ENCODE measurements at regions not wholly inside any gene's neighbourhood (a gene's known extent, or its start where the extent isn't known, plus 50 kb on each side); places are given as distances from the start of the nearest gene placed in this dataset.

DNA sequence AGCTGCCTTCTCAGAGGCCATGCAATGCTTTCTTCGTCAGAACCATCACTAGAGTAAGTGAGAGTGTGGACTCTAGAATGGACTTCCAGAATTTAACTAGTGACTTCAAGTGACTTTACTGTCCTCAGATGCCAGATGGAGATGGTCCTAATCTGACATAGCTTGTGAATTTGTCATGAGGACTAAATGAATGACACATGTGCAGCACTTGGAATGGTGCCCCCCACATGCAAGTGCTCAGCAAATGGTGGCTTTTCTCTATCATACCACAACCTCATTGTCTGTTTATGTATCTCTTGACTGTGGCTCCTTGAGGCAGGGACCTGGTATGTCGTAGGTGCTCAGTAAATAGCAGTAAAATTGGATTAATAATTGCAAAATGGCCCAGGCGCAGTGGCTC is 91.6 kb upstream of the STX18 start:
- TF ChIP-seq, protein P1, sequence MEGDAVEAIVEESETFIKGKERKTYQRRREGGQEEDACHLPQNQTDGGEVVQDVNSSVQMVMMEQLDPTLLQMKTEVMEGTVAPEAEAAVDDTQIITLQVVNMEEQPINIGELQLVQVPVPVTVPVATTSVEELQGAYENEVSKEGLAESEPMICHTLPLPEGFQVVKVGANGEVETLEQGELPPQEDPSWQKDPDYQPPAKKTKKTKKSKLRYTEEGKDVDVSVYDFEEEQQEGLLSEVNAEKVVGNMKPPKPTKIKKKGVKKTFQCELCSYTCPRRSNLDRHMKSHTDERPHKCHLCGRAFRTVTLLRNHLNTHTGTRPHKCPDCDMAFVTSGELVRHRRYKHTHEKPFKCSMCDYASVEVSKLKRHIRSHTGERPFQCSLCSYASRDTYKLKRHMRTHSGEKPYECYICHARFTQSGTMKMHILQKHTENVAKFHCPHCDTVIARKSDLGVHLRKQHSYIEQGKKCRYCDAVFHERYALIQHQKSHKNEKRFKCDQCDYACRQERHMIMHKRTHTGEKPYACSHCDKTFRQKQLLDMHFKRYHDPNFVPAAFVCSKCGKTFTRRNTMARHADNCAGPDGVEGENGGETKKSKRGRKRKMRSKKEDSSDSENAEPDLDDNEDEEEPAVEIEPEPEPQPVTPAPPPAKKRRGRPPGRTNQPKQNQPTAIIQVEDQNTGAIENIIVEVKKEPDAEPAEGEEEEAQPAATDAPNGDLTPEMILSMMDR (conservative IDR thresholded peaks at IDR 0.05; ENCODE audit: control insufficient read depth, insufficient read depth, low read depth, low read length), result no peak
- no peak overlapping the region for H3K4me3 ChIP-seq (ENCODE audit: control insufficient read depth, low read depth, low read length)
- DNase-seq (ENCODE audit: low read depth), result no peak

DNA sequence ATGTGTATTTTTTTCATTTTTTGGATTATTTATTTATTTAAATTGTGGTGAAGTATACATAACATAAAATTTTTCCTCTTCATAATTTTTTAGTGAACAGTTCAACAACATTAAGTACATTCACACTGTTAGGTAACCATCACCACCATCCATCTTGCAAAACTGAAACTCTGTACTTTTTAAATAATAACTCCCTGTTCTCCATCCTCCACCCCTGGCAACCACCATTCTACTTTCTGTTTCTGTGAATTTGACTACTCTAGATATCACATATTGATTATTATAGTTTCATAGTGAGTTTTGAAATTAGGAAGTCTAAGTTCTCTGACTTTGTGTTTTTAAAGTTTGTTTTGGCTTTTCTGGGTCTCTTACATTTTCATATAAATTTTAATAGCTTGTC is 89.3 kb upstream of the STX18 start:
- TF ChIP-seq, protein P1 (conservative IDR thresholded peaks at IDR 0.05; ENCODE audit: control insufficient read depth, insufficient read depth, low read depth, low read length), result no peak
- no peak for DNase-seq (ENCODE audit: low read depth)
- H3K4me3 ChIP-seq (ENCODE audit: control insufficient read depth, low read depth, low read length), result no peak overlapping the region

DNA sequence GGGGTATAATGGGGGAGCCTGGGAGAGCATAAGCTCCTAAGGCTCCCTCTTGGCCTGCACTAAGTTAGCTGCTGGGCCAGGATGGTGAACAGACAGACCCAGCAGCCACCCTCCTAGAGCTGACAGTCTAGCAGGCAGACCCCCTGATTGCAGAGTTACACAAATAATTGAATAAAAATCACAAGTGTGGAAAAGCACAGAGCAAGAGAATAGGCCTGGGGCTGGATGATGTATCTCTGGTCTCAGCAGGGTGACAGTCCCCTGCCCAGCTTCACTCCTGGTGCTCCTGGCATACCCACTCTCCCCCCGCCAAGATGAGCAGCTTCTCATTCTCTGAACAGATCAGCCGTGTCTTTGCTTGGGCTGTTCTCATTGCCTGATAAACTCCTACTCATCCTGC is 86.1 kb upstream of the STX18 start:
- H3K4me3 ChIP-seq (ENCODE audit: control insufficient read depth, low read depth, low read length), result no peak overlapping the region
- DNase-seq (ENCODE audit: low read depth), result no peak
- TF ChIP-seq, protein P1 (conservative IDR thresholded peaks at IDR 0.05; ENCODE audit: control insufficient read depth, insufficient read depth, low read depth, low read length), result no peak

DNA sequence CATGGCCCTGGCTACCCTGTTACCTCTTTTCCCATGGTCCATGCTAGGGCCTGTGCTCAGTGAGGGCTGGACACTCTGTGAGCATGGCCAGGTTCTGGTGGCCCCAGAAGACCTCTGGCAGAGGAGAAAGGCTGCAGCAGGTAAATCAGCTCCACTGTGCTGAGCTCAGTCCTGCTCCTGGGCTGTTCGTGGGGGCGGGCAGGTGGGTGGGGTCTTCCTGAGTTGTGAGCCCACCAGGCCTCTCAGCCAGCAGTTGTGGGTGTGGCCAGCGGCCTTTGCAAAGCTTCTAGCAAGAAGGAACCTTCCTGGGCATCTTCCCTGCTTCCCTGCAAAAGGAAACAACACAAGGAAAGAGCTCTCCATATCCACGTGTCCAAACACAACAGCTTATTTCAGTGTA is 85.3 kb upstream of the STX18 start:
- H3K4me3 ChIP-seq (ENCODE audit: control insufficient read depth, low read depth, low read length), result no peak overlapping the region
- no peak for DNase-seq (ENCODE audit: low read depth)
- TF ChIP-seq, protein P1 (conservative IDR thresholded peaks at IDR 0.05; ENCODE audit: control insufficient read depth, insufficient read depth, low read depth, low read length), result no peak

DNA sequence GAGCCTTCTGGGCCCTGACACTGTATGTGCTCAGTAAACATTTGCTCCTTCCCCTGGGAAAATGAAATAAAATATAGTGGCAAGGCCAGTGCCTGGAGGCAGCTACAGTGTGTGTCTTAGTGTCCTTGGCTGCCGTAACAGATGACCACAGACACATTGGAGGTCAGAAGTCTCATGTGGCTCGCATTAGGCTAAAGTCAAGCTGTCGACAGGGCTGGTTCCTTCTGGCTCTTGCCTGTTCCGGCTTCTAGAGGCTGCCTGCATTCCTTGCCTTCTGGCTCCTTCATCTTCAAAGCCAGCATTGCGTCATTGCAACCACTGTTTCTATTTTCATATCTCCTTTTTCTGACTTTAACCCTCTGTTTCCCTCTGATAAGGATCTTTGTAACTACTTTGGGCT is 83.6 kb upstream of the STX18 start:
- H3K4me3 ChIP-seq (ENCODE audit: control insufficient read depth, low read depth, low read length), result no peak overlapping the region
- TF ChIP-seq, protein P1 (conservative IDR thresholded peaks at IDR 0.05; ENCODE audit: control insufficient read depth, insufficient read depth, low read depth, low read length), result no peak
- DNase-seq (ENCODE audit: low read depth), result peak; percentile 92

DNA sequence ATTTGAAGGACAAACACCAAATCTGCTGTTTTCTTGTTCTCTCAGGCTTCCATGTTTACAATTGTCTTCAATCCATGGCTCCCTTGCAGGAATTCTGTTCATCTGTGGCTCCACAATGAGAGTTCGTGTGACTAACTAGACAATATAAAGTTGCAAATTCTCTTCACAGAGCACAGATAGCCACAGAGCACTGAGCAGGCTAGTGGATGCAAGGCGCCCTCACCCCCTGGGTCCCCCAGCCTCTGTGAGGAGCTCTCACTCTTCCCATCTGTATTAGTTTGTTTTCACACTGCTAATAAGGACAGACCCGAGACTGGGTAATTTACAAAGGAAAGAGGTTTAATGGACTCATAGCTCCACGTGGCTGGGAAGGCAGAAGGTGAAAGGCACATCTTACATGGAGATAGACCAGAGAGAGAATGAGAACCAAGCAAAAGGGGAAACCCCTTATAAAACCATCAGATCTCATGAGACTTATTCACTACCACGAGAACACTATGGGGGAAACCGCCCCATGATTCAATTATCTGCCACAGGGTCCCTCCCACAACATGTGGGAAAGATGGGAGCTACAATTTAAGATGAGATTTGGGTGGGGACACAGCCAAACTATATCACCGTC is 82.5 kb upstream of the STX18 start:
- no peak for DNase-seq (ENCODE audit: low read depth)
- H3K4me3 ChIP-seq (ENCODE audit: control insufficient read depth, low read depth, low read length), result no peak overlapping the region
- TF ChIP-seq, protein P1 (conservative IDR thresholded peaks at IDR 0.05; ENCODE audit: control insufficient read depth, insufficient read depth, low read depth, low read length), result no peak

DNA sequence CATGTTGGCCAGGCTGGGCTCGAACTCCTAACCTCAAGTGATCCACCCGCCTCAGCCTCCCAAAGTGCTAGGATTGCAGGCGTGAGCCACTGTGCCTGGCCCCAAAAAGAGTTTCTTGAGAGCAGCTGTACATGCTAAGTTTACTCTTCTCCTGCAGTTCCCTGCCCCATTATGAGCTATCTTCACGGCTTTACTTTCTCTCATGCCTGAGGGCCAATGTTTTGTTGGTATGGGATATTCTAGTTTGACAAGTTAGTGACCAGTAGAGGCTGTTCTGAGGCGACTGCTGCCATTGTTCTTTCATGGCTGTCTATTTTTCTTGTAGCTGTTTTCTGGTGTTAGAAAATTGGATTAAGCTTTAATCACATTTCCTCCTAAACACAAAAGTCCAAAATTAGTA is 78.0 kb upstream of the STX18 start:
- no peak for DNase-seq (ENCODE audit: low read depth)
- TF ChIP-seq, protein P1 (conservative IDR thresholded peaks at IDR 0.05; ENCODE audit: control insufficient read depth, insufficient read depth, low read depth, low read length), result no peak
- H3K4me3 ChIP-seq (ENCODE audit: control insufficient read depth, low read depth, low read length), result no peak overlapping the region

Data from fibroblast of mammary gland (primary cell).